GM21528 (cell line): ENCODE measurements at regions not wholly inside any gene's neighbourhood (a gene's known extent, or its start where the extent isn't known, plus 50 kb on each side); places are given as distances from the start of the nearest gene placed in this dataset.

Source experiments
- ATAC-seq: cut with Tn5 transposase; IDR thresholded peaks from one replicate; pipeline ENCODE4 v1.9.1; 2021; ENCODE audit warnings: mild to moderate bottlenecking, moderate library complexity; ENCODE audit not compliant: unreplicated experiment, low FRiP score

- ATAC-seq = no peak
These were observed 52.4 kb upstream of the WDR26 start for GRCh38 chr1:224486801-224487583.

- no peak for ATAC-seq
These were observed 54.4 kb upstream of the WDR26 start for GRCh38 chr1:224488806-224489499.

GRCh38 chr1:224489534-224490365 is 55.2 kb upstream of the WDR26 start:
- no peak for ATAC-seq

DNA sequence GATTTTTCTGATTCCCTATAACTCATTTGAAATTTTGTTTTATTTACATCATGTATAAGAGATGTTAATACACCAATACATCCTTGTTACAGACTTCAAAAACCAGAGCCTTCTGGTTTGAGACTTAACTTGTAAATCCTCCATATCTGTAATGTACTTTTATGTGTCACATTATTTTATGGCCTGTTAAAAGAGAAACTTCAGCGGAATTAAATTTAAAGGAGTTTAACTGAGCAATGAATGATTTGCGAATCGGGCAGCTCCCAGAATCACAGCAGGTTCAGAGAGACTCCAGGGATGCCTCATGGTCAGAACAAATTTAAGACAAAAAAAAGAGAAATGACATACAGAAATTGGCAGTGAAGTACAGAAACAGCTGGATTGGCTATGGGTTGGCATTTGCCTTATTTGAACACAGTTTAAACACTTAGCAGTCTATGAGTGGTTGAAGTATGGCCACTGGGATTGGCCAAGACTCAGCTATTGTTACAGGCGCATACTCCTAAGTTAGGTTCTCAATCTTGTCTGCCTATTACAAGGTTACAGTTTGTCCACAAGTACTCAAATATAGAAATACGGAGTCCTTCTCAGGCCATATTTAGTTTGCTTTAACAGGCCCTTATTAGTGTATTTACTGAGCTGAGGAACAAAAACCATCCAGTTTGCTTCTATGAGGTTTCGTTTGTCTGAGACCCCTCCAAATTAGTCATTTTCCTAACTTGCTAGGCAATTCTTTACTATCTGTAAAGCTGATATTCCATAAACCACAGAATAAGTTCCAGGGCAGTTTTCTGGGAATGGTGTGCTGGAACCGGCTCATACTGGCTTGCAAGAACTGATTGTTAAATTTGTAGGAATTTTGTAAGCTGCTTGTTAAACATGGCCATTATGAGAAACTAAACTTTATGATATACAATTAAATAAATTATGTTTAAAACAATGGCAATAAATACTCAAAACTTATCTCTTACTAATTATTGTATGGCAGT is 56.2 kb upstream of the WDR26 start:
- ATAC-seq = no peak

DNA sequence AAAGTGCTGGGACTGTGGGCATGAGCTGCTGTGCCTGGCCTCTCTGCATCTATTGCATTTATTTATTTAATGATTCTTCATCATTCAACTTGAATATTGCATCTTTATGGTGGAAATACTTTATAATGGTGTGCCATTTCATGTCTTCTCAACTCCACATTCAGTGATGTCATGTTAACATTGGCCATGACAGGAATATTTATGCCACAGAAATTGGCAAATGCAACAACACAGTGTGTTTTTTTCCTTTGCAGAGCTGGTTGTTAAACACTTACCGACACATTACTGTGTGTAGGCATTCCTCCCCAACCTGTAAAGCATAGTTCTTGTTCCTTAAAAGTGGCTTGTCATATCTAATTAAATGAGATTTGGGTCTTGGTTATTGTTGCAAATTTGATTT is 57.4 kb upstream of the WDR26 start:
- no peak for ATAC-seq

- ATAC-seq = no peak
These were observed 58.0 kb upstream of the WDR26 start for GRCh38 chr1:224492632-224493031.

DNA sequence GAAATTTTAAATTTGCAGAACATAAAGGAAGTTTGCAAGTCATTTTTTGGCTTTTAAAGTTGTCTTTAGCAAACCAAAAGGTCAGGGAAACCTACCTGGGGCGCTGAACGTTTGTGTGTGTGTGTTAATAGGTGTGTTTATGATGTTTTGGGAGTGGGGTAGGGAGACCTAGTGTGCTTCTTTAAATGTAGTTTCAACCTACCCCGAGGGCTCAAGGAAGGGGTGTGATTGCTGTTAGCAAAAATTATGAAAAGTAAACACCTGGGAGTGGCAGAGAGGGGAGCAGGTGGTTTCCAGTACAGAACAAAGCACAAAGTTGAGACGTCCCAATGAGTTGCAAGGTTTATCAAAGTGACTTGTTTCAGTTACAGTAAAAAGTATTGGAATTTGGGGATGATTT is 58.7 kb upstream of the WDR26 start:
- ATAC-seq = no peak

- no peak for ATAC-seq
These were observed 59.7 kb upstream of the WDR26 start for GRCh38 chr1:224494343-224494742.

GRCh38 chr1:224495866-224496265 is 61.3 kb upstream of the WDR26 start:
- no peak for ATAC-seq

GRCh38 chr1:224496826-224497225 is 62.2 kb upstream of the WDR26 start:
- no peak for ATAC-seq

- peak; percentile 97 for ATAC-seq
These were observed 63.3 kb upstream of the WDR26 start for GRCh38 chr1:224497714-224498573.

DNA sequence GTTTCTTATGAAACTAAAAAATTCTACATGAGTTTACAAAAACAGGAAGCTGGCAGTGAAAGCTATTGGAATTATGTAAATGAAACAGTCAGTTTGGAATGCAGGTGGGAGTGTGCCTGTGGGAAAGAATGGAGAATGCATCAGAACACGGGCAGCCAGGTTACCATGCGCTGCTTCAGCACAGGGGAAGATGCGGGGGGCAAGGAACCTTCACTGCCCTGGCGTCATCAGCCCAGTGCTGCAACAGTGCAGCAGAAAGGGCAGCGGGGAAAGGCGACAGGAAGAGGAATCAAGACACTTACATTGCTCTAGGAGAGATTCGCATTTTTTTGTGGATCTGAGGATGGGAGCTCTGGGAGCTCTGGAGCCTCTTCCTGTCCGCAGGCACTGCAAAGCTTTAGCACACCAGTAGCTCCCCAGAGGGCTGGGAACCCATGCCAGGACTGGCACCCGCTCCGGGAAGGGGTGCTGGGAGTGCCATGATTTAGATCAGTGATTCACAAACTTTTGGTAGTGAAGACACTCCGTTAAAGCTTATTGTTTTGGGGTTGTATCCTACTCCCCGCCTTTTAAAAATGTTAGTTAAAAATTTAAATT is 64.1 kb upstream of the WDR26 start:
- ATAC-seq = no peak

GRCh38 chr1:224499204-224499603 is 64.6 kb upstream of the WDR26 start:
- ATAC-seq = no peak

DNA sequence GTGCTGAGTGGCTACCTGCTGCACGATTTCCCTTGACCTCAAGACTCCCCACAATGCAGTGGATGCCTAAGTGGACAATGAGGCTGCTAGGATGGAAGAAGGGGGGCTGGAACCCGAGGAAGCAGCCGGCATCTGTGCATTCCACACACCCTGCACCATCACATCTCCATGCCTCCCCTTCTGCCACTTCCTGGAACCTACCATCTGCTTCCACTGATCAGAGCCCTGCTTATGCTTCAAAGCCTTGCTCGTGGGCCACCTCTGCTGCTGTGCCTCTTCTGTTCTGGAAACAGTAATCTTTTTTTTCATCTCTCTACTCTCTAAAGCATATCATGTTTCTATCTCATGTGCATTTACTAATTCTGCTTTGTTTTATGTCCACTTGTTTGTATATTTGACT is 66.2 kb upstream of the WDR26 start:
- ATAC-seq = no peak

GRCh38 chr1:224501836-224502235 is 67.2 kb upstream of the WDR26 start:
- no peak for ATAC-seq

GRCh38 chr1:224502459-224503160 is 68.0 kb upstream of the WDR26 start:
- peak; percentile 1 for ATAC-seq

DNA sequence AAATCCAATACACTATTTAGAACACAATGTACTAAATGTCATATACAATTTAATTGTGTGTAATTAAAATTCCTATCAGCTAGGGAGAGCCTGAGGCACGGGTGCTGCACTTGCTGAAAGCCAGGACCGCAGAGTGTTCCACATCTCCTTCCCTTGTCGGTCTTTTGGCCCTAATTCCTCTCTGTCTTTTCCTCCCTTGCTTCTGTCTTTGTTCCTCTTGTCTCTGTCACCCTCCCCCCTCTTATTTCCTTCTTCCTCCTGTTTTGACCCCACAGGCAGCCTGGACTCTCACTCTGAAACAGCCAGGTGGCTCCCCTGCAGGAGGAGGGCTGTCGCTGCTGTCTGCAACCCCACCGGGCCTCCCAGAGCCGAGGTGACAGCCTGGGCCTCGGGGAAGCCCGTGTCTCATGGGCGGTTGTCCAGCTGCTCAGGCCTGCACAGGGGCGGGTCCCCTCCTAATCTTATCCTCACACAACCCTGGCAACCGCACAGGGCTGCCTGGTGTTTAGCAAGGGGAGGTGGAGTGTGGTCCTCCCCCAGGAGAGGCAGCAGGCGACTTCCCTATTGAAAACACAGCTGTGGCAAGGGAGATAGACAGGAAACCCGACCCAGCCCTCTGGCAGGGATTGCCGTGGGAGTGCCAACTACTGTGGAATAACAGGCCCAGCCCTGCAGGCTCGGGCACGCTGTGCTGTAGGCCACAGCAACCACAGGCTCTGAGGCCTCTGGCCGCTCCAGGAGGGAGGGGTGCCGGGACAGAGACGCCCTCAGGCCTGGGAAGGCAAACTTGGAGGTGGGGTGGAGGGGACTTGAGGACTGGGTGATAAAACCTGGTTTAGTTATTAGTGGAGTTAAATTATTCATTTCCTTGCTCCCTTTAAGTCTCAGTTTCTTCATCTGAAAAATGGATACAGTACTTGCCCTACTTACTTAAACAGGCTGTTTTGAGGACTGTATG is 68.8 kb upstream of the WDR26 start:
- ATAC-seq = peak; percentile 94
